ENCODE measurements at regions not wholly inside any gene's neighbourhood (a gene's known extent, or its start where the extent isn't known, plus 50 kb on each side); places are given as distances from the start of the nearest gene placed in this dataset.
"Not testable (repeated sequence)": the region's sequence is repeated elsewhere in the genome, so short reads cannot be mapped to it uniquely, and the experiment has no call there.

DNA sequence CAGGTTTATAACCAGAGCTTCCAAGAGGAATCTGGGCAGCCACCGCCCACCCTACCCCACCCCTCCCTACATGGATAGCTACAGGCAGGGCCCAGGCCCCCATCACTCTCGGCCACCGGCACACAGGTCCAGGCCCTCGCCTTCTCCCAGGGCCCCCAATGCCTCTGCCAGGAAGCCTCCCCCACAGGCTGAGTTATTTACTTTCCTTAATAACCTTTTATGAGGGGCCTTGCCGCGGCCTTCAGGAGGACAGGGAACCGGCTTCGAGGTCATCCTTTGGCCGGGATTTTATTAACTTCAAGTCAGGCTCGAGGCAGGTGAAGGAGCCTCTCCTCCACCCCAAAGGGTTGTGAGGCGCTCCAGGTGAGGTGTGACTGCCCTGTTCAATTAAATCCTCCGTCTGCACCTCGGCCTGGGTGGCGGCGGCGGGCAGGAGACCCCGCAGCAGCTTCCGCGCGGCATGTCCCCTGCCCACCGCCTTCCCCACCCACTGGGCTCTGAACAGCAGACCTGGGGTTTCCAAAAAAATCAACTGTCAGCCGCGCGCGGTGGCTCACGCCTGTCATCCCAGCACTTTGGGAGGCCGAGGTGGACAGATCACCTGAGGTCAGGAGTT, 106.5 kb downstream of the MICALL2 start:
- intact Hi-C loops (cut with DNase I, micrococcal nuclease), result no loop called here
- no peak for ATAC-seq

DNA sequence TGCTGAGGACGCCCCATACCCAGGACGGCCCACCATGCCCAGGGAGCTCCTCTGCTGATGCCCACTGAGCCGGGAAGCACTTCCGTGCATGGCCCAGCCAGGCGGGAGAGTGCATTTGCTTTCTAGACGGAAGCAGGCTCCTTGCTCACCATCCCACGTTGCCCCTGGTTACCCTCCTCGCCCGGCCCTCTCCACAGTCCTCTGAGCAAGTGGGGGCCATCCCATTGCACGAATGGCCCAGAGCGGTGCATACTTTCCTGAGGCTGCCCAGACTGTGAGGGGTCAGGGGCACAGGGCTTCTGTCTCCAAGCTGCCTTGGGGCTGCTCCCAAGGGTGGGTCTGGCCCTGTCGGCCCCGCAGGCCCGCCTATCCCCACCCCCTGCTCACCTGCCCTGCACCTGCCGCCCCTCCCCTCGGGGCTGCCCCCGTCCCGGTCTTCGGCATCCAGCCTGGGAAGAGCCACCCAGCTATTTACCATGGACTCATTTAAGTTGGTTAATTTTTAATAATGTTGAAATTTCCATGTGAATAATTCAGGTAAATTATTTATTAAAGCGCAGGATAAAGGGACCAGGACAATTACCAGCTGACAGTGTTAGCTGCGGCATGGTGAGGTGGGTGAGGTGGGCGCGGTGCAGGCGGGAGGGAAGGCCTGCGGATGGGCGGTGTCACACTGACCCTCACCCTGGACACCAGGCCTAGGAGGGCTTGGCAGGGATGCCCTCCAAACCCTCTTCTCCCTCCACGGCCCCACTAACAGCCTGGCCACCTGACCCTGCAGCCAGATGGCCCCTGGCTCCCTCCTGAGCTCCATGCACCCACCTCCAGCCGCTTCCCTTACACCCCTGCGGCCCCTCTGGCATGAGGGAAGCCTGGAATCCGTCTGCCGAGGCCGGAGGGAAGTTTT, 104.4 kb downstream of the MICALL2 start:
- intact Hi-C loops (cut with DNase I, micrococcal nuclease), result no loop called here
- ATAC-seq (peak; percentile 31), DNase-seq (no peak)

More for the DNA sequence above, 106.5 kb downstream of the MICALL2 start:
- DNase-seq, result no peak

DNA sequence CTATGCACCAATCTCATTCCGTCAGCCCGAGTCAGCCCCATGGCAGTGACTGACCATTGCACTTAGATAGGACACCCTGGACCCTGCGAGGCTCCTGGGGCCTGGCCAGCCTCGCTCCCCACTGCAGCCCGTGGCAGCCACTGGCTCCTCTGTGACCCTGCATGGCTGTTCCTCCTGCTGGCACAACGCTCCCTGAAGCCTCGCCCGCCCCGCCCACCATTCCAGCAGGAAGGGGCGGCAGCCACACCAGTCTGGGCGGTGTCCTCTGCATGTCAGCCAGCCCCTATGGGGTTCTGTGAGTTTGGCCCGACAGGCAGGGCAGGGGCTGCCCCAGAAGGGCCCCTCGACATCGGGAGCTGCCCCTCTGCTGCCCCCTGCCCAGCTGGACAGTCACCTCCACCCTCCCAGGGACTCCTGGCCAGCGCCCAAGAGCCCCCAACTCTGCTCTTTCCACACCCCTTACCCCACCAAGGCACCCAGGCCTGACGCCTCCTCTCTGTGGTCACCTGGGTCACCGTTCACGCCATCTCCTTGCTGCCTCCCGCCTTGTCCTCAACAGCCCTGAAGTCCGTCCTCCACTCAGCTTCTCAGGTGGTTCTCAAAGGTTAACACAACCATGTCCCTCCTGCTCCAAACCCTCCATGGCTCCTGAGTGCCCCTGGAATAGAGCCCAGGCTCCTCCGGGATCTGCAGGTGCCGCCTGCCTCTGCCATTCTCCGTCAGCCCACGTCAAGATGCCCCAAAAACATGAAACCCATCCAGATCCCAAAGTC, 103.5 kb downstream of the MICALL2 start:
- peak; percentile 94 for ATAC-seq
- intact Hi-C loops (cut with DNase I, micrococcal nuclease), result no loop called here
- DNase-seq, result peak in 1 of 2 donors; percentile 57

DNA sequence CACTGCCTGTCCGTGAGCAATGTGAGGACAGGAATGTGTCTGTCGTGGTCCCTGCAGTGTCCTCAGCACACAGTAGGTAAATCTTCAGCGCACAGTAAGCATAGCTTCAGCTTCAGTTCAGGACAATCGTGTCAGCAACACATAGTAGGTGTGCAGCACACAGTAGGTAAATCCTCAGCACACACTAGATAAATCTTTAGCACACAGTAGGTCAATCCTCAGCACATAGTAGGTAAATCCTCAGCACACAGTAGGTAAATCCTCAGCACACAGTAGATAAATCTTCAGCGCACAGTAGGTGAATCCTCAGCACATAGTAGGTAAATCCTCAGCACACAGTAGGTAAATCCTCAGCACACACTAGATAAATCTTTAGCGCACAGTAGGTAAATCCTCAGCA, 102.4 kb downstream of the MICALL2 start:
- ATAC-seq; intact Hi-C loops (cut with DNase I, micrococcal nuclease): not testable (repeated sequence)

DNA sequence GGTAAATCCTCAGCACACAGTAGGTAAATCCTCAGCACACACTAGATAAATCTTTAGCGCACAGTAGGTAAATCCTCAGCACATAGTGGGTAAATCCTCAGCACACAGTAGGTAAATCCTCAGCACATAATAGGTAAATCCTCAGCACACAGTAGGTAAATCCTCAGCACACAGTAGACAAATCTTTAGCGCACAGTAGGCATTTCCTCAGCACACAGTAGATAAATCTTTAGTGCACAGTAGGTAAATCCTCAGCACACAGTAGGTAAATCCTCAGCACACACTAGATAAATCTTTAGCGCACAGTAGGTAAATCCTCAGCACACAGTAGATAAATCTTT, 102.0 kb downstream of the MICALL2 start:
- ATAC-seq; DNase-seq; intact Hi-C loops (cut with DNase I, micrococcal nuclease): not testable (repeated sequence)

More for the DNA sequence above, 102.4 kb downstream of the MICALL2 start:
- not testable (repeated sequence) for DNase-seq

DNA sequence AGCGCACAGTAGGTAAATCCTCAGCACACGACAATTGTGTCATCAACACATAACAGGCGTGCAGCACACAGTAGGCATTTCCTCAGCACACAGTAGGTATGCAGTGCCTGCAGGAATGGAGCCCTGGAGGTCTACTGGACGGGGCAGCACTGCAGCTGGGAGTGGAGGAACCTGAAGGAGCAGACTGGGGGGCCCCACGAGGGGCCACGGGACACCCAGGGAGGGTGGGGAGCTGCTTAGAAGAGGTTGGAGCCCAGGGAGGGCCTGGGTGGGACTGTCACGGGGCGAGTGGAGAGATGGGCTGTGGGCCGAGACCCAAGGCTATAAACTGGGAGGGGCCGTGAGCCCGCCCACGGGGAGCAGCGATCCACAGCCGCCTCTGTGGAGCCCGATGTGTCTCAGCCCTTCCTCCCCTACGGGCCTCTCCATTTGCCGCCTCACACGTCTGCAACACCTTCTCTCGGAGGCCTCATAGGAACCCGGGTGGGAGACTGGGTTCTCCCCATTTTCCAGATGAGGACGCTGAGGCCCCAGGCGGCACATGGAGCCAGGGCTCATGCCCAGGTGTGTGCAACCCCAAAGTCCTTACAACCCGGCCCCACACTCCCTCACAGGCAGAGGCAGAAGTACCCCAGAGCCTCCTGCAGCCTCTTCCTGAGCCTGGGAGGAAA, 101.5 kb downstream of the MICALL2 start:
- DNase-seq (no peak), ATAC-seq (no peak)
- intact Hi-C loops (cut with DNase I, micrococcal nuclease), result no loop called here

DNA sequence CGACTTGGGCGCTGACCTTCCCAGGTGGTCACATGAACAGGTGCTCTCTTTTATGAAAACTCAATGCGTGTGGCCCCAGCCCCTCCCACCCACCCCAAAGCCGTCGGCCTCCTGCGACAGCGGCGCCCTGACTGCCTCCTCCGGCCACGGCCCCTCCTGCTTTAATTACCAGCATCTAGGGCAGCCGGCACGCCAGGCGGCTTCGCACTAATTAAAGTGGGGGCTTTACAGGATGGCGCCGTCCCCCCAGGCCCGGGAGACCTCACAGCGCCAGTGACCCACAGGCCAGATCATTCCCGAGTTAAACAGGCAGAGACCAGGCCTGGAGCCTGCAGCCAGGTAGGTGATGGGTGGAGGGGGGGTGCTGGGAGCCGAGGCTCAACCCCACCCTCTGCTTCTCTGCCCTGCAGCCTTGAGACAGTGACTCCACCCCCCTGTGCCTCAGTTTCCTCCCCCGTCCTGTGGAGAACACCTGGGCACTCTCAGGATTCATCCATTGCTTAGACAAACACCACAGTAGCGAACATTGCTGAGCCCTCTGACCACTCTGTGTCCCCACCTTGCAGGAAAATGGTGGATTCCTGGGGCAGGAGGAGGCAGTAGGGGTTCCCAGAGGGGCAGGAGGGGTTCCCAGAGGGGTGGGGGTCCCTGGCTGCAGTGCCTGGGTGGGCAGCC, 100.8 kb downstream of the MICALL2 start:
- intact Hi-C loops (cut with DNase I, micrococcal nuclease), result no loop called here
- ATAC-seq (no peak), DNase-seq (no peak)

DNA sequence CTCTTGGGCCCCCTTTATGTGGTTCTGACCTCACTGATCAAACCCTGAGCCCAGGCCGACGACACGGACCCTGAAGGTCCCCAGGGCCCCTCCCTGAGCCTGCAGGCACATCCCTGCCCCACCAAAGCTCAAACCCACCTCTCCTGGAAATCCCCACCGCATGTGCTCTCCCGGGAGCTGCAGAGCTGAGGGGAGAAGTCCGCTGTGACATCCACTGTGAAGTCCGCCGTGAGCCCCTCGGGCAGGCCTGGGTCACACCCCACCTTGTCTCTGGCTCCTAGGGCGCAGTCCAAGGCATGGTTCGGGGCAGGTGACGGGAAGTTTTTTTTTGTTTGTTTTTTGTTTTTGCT, 100.2 kb downstream of the MICALL2 start:
- DNase-seq, result no peak
- ATAC-seq, result no peak
- intact Hi-C loops (cut with DNase I, micrococcal nuclease), result no loop called here

DNA sequence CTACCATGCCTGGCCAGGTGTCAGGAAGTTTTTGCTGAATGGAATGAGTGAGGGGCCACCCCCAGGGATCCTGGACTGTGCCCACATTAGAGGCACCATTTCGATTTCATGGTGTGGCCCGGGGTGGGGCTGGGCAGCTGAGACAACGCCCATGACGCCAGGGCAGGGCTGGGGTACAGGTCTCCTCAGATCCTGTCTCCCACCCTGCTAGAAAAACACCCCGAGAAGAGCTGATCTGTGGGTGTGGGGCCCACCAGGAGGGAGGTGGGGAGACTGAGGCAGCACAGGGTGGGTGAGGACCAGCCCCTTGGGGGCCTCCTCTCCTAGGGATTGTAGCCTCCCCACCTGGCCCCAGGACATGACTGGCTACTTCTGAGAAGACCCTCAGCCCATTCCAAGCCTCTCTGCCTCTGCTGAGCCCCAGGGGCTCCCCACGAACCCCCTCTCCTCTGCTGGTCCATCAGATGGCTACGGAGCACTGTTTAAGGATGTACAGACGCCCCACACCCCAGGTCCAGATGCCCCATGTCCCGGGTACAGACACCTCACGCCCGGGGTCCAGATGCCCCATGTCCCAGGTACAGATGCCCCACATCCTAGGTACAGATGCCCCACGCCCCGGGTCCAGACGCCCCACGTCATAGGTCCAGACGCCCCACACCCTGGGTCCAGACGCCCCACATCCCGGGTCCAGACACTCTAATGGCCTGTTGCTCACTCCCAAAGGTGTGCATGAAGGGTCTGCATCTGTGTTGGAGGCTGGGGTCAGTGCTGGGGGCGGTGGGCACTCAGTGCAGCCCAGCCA, 99.4 kb downstream of the MICALL2 start:
- DNase-seq, result no peak
- intact Hi-C loops (cut with DNase I, micrococcal nuclease), result no loop called here
- no peak for ATAC-seq

DNA sequence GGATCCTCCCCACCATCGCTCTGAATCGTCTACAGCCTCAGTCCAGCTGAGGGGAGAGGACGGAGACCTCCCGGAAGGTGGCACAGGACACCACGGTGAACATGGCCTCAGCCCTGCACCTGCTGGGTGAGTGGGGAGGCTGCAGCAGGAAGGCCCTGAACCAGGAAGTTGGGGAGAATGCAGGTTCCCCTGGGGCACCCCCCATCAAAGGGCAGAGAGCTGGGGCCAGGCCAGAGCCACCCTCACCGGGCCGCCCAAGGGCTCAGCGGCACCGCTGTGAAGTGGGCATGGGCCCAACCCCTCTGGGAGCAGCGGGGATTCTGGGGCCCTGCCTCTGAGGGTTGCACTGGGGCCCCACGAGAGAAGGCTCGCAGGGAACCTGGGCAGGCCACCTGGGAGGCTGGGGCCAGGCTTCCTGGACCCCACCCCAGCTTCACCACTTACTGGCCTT, 98.7 kb downstream of the MICALL2 start:
- ATAC-seq, result no peak
- intact Hi-C loops (cut with DNase I, micrococcal nuclease), result no loop called here
- no peak for DNase-seq

DNA sequence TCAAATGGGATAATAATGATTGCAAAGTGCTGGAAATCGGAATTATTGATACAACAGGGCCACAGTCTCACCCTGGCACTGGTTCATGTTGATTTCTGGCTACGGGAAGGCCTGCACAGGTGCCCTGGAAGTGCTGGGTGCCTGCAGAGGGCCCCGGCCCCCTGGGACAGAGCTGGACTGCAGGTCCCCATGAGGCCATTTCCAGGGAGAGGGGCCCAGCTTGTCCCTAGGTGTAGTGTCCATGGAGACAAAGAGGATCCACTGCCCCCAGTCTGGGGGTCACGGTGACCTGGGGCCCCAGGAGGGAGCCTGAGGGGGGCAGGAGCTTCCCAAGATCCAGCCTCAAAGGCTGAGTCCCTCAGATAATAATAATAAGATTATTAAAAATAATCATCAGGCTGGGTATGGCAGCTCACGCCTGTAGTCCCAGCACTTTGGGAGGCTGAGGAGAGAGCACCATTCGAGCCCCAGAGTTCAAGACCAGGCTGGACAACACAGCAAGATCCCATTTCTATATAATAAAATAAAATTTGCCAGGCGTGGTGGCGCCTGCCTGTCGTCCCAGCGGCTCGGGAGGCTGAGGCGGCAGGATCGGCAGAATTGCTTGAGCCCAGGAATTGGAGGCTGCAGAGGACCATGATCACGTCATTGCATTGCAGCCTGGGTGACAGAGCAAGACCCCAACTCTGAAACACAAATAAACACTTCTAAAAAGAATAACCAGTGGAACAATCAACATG, 98.1 kb downstream of the MICALL2 start:
- DNase-seq (no peak), ATAC-seq (no peak)
- intact Hi-C loops (cut with DNase I, micrococcal nuclease), result no loop called here

DNA sequence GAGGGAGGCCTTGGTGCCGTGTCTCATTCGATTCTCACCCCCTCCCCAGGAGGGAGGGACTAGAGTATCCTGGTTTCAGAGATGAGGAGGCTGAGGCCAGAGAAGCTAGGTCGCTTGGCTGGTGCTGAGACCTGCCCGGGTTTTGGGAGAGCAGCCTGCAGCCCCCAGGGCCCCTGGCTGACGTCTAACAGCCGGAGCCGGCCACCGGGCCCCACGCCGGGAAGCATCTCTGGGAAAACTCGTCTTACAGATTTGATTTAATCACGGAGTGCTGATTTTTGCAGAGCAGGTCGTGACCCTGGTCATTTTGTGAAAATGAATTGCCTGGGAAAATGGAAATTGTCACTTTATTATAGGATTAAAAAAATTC, 97.5 kb downstream of the MICALL2 start:
- no peak for ATAC-seq
- intact Hi-C loops (cut with DNase I, micrococcal nuclease), result no loop called here
- DNase-seq, result no peak

DNA sequence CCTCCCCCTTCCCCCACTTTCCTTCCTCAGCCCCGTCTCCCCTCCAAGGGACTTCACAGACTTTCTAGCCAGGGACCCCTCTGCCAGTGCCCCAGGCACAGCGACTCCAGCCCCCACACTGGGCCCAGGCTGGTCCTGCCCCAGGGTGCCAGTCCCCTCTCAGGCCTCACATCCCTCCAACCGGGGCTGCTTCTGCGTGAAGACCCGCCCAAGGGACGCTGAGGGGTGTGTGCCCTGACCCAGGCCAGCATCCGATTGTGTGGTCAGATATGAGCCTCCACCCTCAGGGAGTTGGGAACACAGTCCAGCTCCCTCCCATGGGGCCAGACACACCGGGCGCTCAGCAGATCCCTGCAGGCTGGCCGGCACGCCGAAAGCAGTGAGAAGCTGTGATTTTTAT, 97.0 kb downstream of the MICALL2 start:
- intact Hi-C loops (cut with DNase I, micrococcal nuclease), result no loop called here
- no peak for DNase-seq

DNA sequence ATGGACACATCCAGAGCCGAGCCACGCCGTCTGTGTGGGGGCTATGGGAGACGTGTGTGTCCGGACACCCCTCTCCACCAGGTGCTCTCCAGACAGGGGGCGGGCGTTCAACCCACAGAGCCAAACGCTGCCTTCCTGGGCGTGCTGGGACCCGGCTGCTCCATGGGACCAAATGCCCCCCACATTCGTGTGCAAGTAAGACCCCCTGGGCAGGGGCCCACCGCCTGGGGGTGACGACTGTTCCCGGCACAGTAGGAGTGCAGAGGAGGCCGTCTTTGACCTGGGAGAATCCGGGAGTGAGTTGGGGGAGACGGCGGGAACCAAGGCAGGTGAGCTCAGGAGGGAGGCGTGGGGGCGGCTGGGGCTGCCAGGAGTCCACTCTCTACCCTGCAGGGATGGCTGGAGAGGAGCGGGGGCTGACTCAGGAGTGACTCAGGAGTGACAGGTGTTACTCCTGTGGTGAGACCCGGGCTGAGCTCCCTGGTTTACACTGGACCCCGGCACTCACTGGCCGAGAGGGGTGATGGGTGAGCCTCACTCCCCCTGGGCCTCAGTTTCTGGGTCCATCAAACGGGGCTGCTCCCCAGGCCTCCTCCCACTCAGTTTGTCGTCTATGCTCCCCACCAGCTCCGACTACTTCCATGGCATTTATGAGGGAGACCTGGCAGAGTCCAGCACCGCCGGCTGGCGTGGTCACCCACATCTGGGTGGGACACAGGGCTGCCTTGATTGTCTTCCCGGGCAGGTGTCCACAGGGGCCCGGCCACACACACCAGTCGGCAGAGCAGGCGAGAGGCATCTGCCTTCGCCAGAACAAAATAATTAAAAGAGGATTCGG, 95.0 kb downstream of the MICALL2 start:
- DNase-seq (no peak), ATAC-seq (no peak)
- intact Hi-C loops (cut with DNase I, micrococcal nuclease), result no loop called here

More for the DNA sequence above, 97.0 kb downstream of the MICALL2 start:
- no peak for ATAC-seq

DNA sequence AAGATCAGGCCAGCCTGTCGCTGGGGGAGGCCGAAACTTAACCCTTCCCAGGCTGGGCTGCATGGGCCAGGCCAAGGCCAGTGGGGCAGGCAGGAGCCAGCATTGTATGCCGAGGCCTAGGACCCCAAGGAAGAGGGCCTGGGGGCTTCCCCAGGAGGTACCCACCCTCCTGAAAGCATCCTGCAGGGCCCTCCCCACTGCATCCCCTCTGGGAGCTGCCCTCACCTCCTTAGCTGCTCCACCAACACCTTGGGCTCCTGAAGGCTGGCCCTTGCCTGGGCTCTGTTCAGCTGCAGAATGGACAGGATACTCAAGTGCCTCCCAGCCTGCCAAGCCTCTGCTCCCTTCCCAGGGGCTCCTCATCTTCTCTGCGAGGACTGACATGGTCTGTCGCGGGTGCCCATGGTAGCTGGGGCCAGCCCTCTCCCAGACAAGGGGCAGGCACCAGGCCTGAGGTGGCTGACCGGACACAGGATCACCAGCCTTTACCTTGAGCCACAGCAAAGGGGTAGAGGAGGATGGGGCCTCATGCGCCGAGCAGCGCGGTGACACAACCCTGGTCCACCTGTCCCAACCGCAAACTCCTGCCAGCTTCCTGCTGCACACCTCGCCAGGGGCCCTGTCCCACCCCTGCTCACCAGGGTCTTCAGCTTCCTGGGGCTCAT, 94.2 kb downstream of the MICALL2 start:
- DNase-seq (no peak), ATAC-seq (no peak)
- intact Hi-C loops (cut with DNase I, micrococcal nuclease), result no loop called here

DNA sequence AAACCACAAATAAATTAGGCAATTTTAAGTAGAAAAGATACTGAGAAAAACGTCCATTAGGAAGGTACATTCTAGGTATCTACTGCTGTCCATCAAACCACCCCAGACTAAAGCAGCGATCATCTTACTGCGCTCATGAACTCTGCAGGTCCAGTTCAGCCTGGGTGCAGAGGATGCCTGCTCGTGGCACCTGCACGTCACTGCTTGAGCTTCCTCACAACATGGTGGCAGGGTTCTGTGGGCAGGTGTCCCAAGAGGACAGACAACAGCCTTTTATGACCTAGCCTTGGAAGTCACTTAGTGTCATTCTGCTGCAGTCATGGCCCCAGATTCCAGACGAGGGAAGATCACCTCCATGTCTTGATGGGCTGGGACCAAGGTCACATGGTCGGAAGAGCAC, 93.4 kb downstream of the MICALL2 start:
- no peak for ATAC-seq
- intact Hi-C loops (cut with DNase I, micrococcal nuclease), result no loop called here
- no peak for DNase-seq
